B cell (primary cell): ENCODE measurements at regions not wholly inside any gene's neighbourhood (a gene's known extent, or its start where the extent isn't known, plus 50 kb on each side); places are given as distances from the start of the nearest gene placed in this dataset.

ENCODE experiments used
- EZH2 ChIP-seq: IDR thresholded peaks from 2 replicates; pipeline ENCODE4 v1.6.1; 2012; ENCODE audit warnings: borderline replicate concordance, low read depth, mild to moderate bottlenecking, moderate library complexity, low read length; ENCODE audit not compliant: insufficient read depth, poor library complexity, severe bottlenecking
- TF ChIP-seq, protein P1 (sequence below): fragments of 200-600 bp; IDR thresholded peaks from one replicate; pipeline ENCODE4 v1.8.0; 2022; ENCODE audit warnings: antibody characterized with exemption, mild to moderate bottlenecking

DNA sequence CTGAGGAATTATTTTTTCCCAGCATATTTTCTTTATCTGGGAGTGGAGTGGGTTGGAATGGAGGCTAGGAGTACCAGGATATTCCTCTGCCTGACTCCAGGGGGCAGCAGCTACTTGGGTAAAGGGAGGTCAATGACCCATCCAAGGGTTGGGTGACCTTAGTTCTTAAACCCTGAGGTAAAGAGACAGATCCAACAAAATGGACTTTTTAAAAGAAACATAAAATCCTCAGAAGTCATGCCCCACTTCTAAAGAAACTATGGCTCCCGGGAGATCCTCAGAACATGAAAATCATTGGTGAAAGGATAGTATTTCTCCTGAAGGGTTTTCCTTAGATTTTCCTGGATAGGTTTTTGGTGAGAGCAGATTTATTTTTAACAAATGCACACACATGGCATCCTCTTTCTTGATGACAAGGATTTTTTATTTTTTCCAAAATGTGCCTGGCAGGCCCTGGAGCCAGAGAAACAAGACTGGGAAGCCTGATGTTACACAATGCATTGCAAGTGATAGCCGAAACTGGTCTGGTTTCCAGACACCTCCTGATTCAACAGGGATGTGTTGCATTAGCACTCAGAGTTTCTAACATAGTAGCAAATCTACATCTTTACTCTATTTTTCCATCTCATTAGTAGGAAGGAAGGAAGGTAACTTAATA, 240.9 kb upstream of the BTBD3 start:
- TF ChIP-seq EZH2 = no peak
- TF ChIP-seq, protein P1, sequence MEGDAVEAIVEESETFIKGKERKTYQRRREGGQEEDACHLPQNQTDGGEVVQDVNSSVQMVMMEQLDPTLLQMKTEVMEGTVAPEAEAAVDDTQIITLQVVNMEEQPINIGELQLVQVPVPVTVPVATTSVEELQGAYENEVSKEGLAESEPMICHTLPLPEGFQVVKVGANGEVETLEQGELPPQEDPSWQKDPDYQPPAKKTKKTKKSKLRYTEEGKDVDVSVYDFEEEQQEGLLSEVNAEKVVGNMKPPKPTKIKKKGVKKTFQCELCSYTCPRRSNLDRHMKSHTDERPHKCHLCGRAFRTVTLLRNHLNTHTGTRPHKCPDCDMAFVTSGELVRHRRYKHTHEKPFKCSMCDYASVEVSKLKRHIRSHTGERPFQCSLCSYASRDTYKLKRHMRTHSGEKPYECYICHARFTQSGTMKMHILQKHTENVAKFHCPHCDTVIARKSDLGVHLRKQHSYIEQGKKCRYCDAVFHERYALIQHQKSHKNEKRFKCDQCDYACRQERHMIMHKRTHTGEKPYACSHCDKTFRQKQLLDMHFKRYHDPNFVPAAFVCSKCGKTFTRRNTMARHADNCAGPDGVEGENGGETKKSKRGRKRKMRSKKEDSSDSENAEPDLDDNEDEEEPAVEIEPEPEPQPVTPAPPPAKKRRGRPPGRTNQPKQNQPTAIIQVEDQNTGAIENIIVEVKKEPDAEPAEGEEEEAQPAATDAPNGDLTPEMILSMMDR = no peak
